Prostate gland (tissue), 2 donors: ENCODE measurements at regions not wholly inside any gene's neighbourhood (a gene's known extent, or its start where the extent isn't known, plus 50 kb on each side); places are given as distances from the start of the nearest gene placed in this dataset.

Experiments
- DNase-seq: peaks from one replicate; pipeline ENCODE4 v3.0.0-alpha.2; 2019; ENCODE audit warnings: low spot score
- H3K27ac ChIP-seq, 2 donors: fragments of 200-600 bp; sonication (generic); 2 replicates each; pipeline ENCODE4 v1.5.1; 2017 to 2019
- H3K27me3 ChIP-seq: fragments of 200-600 bp; sonication (generic); replicated peaks from 2 replicates; pipeline ENCODE4 v1.5.1; 2019; ENCODE audit not compliant: insufficient read depth
- H3K36me3 ChIP-seq, 2 donors: fragments of 200-600 bp; sonication (generic); 1 replicate in 1 of 2; 2 replicates in 1 of 2; pipeline versions ENCODE4 v1.5.1 to v1.8.1; 2017 to 2019
- H3K4me1 ChIP-seq: fragments of 200-600 bp; sonication (generic); replicated peaks from 2 replicates; pipeline ENCODE4 v1.5.1; 2019
- H3K4me3 ChIP-seq, 2 donors: fragments of 200-600 bp; sonication (generic); 2 replicates each; pipeline ENCODE4 v1.5.1; 2017 to 2019
- H3K9me3 ChIP-seq: fragments of 200-600 bp; sonication (generic); 2 replicates; pipeline ENCODE4 v1.5.1; 2017
- POLR2A ChIP-seq: fragments of 450-650 bp; IDR thresholded peaks from one replicate; pipeline ENCODE4 v1.6.1; 2016; ENCODE audit warnings: antibody characterized with exemption, mild to moderate bottlenecking
- POLR2AphosphoS5 ChIP-seq: sonication (generic); formaldehyde crosslinking; IDR thresholded peaks from one replicate; pipeline ENCODE4 v1.6.1; 2017; ENCODE audit warnings: antibody characterized with exemption
- WGBS: methylation state at CpG from one replicate; pipeline ENCODE4 v1.1.5; 2018; 5-methylcytosine and 5-hydroxymethylcytosine counted together
- intact Hi-C: fragments of 100-400 bp; cut with DNase I; formaldehyde crosslinking; loops from one replicate; pipeline ENCODE4 v1.14.2; 2022
- TF ChIP-seq, protein P1 (sequence below), 4 experiments: fragments of 200-600 bp in 2 of 4; fragments of 450-650 bp in 2 of 4; sonication (generic) in 2 of 4; IDR thresholded peaks; 1 replicate in 3 of 4; 2 replicates in 1 of 4; pipeline ENCODE4 v1.5.1; 2016 to 2019; ENCODE audit warnings: antibody characterized with exemption in 4 of 4, mild to moderate bottlenecking in 2 of 4, moderate library complexity in 2 of 4

DNA sequence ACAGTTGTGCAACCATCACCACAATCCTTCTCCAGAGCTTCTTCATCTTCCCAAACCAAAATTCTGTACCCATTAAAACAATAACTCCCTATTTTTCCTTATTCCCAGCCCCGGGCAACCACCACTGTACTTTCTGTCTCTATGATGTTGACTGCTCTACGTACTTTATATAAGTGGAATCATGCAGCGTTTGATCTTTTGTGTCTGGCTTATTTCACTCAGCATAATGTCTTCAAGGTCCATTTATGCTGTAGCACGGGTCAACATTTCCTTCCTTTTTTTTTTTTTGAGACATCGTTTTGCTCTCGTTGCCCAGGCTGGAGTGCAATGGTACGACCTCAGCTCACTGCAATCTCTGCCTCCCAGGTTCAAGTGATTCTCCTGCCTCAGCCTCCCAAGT, 162.7 kb upstream of the GSC start:
- Histone ChIP-seq H3K27ac (no peak overlapping the region), H3K36me3 (no peaks in the 10 kb centered on the region), H3K27me3 (no peaks in the 10 kb centered on the region), H3K9me3 (no peaks in the 10 kb centered on the region), H3K4me1 (peaks cover 5% of the 10 kb centered on the region), H3K4me3 (no peak overlapping the region)
- intact Hi-C loops: no loop called here
- no peak for DNase-seq
- TF ChIP-seq POLR2A: no peak
- no peak for TF ChIP-seq POLR2AphosphoS5
- TF ChIP-seq, protein P1, sequence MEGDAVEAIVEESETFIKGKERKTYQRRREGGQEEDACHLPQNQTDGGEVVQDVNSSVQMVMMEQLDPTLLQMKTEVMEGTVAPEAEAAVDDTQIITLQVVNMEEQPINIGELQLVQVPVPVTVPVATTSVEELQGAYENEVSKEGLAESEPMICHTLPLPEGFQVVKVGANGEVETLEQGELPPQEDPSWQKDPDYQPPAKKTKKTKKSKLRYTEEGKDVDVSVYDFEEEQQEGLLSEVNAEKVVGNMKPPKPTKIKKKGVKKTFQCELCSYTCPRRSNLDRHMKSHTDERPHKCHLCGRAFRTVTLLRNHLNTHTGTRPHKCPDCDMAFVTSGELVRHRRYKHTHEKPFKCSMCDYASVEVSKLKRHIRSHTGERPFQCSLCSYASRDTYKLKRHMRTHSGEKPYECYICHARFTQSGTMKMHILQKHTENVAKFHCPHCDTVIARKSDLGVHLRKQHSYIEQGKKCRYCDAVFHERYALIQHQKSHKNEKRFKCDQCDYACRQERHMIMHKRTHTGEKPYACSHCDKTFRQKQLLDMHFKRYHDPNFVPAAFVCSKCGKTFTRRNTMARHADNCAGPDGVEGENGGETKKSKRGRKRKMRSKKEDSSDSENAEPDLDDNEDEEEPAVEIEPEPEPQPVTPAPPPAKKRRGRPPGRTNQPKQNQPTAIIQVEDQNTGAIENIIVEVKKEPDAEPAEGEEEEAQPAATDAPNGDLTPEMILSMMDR (IDR thresholded peaks at IDR 0.05): no peak
- WGBS: 88% methylated on average over 7 of the region's 7 CpGs

DNA sequence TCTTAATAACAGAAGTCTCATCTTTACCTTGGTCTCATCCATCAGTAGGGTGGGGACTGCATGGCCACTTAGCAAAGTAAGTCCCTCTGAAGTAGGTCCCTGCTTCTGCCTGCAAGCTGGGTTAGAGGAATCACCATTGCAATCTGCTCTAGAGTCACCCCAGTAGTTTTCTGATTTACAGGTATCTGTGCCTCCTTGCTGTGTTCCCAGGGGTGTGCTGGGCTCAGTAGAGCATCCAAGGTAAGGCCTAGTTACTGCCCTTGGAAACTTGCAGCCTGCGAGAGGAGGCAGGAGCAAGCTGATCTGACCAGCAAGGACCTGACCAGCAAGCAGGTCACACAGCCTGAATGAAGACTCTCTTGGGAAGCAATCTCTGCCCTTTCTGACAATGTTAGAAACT, 160.8 kb upstream of the GSC start:
- no peaks in the 10 kb centered on the region for H3K9me3 ChIP-seq
- intact Hi-C loops: no loop called here
- 100% methylated on average over 1 of the region's 1 CpG for WGBS

DNA sequence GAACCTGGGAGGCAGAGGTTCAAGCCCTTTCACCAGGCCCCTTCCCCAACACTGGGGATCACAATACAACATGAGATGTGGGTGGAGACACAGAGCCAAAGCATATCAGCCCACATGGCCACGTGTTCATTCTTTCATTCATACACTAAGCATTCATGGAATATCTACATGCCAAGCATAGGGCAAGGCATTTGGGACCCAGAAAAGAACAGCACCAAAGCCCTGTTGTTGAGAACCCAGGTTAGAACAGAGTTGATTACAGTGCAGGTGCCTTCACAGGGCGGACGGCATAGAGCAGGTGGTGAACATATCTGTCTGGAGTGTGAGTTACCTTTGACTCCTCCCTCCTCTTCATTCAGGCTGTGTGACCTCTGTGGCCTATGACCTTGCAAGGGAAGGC, 159.4 kb upstream of the GSC start:
- no peak overlapping the region for H3K27ac ChIP-seq
- no peak overlapping the region for H3K4me3 ChIP-seq
- no peaks in the 10 kb centered on the region for H3K27me3 ChIP-seq
- DNase-seq: no peak
- TF ChIP-seq, protein P1 (IDR thresholded peaks at IDR 0.05): no peak
- TF ChIP-seq POLR2AphosphoS5: no peak
- TF ChIP-seq POLR2A: no peak
- H3K4me1 ChIP-seq: peaks cover 5% of the 10 kb centered on the region
- H3K36me3 ChIP-seq: no peaks in the 10 kb centered on the region
- no peaks in the 10 kb centered on the region for H3K9me3 ChIP-seq
- 87% methylated on average over 3 of the region's 3 CpGs for WGBS
- intact Hi-C loops: no loop called here

More for the DNA sequence above, 160.8 kb upstream of the GSC start:
- H3K4me1 ChIP-seq: peaks cover 5% of the 10 kb centered on the region
- no peak for DNase-seq
- no peaks in the 10 kb centered on the region for H3K36me3 ChIP-seq
- TF ChIP-seq, protein P1 (IDR thresholded peaks at IDR 0.05): no peak
- TF ChIP-seq POLR2AphosphoS5: no peak
- no peak for TF ChIP-seq POLR2A
- no peak overlapping the region for H3K4me3 ChIP-seq
- no peaks in the 10 kb centered on the region for H3K27me3 ChIP-seq
- H3K27ac ChIP-seq: no peak overlapping the region

DNA sequence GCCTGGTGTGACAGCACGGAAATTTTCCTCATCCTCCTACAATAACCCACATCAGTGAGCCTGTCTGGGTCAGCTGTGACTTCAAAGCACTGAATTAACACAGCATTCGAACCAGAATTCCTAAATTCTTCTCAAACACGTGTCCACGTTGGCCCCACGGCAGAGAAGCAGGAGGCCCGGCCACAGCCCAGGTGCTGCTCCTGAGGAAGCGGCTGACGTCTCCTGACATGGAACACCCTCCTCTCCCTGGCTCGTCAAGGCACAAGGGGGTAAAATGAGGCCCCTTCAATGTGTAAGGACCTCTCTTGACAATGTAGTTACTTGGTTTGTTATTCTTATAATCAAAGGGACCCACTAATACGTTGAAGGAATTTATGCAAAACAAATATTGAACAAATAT, 156.3 kb upstream of the GSC start:
- intact Hi-C loops: no loop called here
- H3K9me3 ChIP-seq: no peaks in the 10 kb centered on the region
- WGBS: 67% methylated on average over 10 of the region's 10 CpGs
- no peaks in the 10 kb centered on the region for H3K27me3 ChIP-seq
- no peak overlapping the region for H3K27ac ChIP-seq
- H3K36me3 ChIP-seq: no peaks in the 10 kb centered on the region
- no peak for DNase-seq
- no peak for TF ChIP-seq POLR2AphosphoS5
- TF ChIP-seq, protein P1 (IDR thresholded peaks at IDR 0.05): no peak
- TF ChIP-seq POLR2A: no peak
- no peak overlapping the region for H3K4me3 ChIP-seq
- no peaks in the 10 kb centered on the region for H3K4me1 ChIP-seq

DNA sequence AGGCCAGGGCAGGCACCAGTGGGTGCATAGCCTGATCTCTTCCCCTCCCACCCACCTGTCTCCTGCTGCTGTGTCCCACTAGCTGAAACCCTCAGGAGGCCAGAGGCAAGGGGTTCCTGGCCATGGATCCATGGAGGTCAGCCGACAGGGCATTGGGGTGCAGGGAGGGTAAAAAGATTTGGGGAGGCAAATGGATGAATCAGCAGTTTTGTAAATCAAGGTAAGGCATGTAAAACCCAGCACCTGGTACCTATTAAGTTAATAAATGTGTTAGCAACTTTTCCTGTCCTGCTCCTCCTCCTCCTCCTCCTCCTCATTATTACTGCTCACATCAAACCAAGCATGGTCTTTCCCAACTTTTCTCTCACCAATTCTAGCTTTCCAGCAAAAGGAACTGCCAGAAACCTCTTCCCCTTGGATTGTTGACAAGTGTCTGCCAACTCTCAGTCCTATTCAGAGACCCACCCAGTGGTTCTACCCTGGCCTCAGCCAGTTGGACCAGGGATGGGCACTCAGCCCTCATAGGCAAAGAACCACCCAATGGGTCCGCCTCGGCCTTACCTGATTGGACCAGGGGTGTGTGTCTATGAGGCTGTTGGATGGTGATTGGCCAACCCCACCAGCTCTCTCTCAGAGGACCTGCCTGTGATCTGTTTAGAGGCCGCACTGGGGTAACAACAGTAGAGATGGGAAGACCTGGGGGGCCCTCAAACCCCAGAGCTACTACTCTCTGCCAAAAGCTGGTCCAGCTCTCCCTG, 155.7 kb upstream of the GSC start:
- no peak for TF ChIP-seq POLR2AphosphoS5
- Histone ChIP-seq H3K27ac (no peak overlapping the region), H3K27me3 (no peaks in the 10 kb centered on the region), H3K4me1 (no peaks in the 10 kb centered on the region), H3K9me3 (no peaks in the 10 kb centered on the region), H3K36me3 (no peaks in the 10 kb centered on the region), H3K4me3 (no peak overlapping the region)
- WGBS: 100% methylated on average over 4 of the region's 4 CpGs
- DNase-seq: no peak
- intact Hi-C loops: no loop called here
